GM19035 (cell line): ENCODE measurements at regions not wholly inside any gene's neighbourhood (a gene's known extent, or its start where the extent isn't known, plus 50 kb on each side); places are given as distances from the start of the nearest gene placed in this dataset.
A peak's percentile ranks its signal among the peaks of the same experiment; 100 is the strongest.
"Not testable (repeated sequence)": the region's sequence is repeated elsewhere in the genome, so short reads cannot be mapped to it uniquely, and the experiment has no call there.

Experiments used
- ATAC-seq: cut with Tn5 transposase; IDR thresholded peaks from one replicate; pipeline ENCODE4 v1.9.1; 2021; ENCODE audit not compliant: unreplicated experiment

DNA sequence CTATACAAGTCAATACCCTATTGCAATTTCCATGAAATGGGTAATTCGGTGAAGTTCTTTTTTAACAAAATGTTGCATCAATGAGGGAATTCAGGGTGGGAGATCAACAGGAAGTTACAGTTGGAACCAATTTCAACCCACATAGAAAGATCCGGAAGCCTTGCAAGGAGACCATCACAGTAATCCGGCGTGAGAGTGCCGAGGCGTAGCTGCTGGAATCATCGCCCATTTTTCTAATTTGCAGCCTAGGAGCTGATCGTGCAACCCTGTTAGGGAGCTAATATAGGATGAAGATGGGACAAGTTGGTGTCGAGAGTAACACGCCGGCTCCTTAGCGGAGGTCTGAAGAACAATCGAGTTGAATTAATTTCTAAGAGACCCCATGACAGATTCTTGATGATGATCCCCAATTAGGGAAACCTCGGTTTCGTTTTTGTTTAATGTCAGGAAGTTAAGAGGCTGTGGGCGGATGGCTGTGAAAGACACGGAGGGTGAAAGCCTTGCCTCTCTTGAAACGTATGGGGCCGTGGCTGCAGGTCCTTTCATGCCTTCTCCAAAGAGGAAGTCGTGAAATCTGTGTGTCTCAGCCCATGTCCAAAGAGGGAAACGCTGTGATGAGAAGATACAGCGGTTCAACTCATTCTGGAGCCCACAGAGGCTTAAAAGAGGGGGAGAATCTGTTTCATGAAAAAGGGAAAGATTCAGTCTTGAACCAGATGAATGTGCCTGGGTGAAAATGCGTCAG is 51.2 kb upstream of the CARD11 start:
- peak; percentile 68 for ATAC-seq

DNA sequence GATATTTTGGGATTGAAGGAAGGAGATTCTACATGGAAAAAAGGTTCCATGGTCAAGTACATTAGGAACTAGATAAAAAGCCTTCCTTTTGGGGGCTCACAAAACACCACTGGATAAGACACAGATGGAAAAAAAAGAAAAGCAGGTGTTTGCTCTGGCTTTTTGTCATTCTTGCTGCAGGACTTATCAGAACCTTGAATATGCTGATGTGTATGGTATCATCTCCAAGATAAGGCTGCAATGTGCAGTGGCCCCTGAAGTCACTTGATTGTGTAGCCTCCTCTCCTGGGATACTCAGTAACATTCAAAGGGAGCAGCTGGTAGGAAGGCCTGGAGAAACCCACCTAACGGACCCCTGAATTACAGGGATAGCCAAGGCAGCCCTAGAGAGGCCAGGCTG is 54.1 kb upstream of the CARD11 start:
- no peak for ATAC-seq

DNA sequence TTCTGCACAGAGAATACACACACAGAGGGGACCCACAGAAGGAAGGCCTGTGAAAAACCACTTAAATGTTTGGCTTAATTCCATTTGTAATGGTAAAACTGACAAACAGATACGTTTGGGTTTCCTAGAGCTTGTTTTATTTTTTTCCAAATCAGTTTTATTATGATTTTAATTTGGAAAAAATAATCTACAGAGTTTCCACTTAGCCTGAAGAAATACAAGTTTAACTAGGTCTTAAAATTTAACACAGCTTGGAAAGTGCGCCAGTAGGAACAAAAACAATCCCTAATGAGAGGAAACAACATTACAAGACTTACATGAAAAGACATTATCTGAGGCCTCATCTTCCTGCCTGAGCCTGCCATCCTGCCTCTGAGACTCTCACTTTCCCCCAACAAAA is 58.5 kb upstream of the CARD11 start:
- no peak for ATAC-seq

DNA sequence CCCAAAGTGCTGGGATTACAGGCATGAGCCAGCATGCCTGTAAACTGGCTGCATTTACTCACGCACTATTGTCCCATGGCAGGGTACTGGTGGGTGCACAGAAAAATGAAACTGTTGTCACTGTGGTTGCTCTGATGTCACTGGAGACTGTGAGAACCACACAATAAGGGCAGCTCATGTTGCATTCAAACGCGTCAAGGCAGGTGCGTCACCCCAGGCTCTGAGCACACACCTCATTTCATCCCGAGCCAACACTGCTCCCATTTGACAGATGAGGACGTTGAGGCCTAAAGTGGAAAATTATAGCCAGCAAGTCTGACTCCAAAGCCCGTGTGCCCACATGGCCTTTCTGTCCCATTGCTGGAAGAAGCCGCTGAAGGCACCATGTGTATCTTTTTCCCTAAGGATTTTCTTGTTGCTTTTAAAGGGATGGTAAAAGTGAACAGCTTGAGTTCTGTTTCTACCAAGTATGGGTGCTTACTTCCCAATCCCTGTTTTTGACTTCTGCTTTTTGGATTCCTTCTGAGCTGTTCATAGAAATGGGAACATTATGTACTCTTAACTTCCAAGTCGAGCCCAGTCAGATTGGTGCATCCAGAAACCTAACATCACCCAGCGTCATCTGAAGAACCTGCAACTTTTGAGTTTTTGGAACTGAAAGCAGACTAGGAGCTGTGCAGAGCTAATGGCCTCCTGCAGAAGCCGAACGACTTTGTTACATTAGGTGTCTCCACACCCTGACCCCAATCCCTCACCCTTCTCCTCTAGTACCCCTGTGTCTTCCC is 60.1 kb upstream of the CARD11 start:
- ATAC-seq: no peak

DNA sequence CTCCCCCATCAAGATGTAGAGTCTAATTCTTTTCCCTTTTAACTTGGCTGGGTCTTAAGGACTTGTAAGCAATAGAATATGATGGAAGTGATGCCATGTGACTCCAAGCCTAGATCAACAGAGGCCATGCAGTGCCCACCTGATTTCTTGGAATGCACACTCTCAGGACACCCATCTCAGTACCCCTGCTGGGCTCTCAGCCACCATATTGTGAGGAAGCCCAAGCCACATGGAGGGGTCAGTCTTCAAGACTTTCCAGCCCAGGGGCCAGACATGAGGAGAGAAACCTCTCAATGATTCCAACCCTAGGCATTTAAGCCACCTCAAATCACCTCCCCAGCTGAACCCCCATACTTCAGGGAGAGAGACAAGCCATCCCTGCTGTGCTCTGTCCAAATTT is 62.2 kb upstream of the CARD11 start:
- ATAC-seq: no peak

DNA sequence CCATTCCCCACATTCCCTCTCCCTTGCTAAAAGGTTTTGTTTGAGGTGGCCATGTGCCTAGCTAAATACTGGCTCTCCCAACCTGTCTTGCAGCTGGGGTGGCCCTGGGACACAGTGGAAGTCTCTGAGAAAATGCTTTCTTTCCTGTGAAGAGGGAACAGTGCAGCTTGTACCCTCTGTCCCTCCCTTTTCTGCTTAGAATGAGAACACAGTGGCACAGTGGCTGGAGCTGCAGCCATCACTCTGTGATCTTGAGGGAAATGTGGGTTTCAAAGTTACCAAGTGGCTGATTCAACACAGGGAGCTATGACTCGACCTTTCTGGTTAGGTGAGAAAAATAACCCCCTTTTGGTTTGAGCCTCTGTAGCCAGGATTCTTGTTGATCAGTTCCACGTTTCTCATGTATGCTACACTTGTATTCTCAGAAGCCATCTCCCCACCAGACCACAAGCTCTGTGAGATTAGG is 62.7 kb upstream of the CARD11 start:
- ATAC-seq: no peak

DNA sequence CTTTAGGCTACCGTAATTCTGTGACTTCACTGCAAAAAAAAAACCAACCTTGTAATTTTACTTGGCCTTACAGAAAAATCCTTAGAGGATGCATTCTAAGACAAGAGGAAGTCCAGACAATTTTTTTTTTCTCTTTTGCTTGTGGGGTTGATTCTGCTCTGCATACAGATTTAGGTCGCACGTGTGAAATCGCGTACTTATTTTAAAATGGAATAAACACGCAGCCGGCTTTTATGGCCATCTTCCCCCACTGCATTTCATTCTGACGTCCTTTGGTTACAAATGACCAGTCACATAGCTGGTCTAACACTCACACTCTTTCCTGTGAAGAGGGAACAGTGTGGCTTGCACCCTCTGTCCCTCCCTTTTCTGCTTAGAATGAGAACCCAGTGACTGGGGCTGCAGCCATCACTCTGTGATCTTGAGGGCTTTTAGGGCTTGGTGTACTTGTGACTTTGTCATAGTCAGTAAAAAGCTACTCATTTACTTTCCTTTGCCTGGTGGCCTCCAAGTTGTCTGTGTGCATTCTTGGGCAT is 63.6 kb upstream of the CARD11 start:
- ATAC-seq: no peak

DNA sequence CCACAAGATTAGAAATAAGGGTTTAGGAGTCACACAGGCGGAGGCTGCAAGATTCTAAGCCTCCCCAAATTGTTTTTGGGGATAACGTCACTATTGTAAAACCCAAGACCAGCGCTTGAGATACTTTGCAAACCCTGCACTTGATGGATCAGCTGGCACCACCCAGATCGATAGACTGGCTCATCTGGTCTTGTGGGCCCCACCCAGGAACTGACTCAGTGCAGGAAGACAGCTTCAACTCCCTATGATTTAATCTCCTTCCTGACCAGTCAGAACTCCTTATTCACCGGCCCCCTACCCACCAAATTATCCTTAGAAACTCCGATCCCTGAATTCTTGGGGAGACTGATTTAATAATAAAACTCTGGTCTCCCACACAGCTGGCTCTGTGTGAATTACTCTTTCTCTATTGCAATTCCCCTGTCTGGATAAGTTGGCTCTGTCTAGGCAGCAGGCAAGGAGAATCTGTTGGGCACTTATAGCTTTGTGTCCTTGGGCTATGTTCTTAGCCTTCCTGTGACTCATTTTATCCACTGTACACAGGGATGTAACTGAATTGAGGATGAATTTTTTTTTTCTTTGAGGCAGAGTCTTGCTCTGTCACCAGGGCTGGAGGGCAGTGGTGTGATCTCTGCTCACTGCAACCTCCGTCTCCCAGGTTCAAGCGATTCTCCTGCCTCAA is 64.4 kb upstream of the CARD11 start:
- no peak for ATAC-seq

DNA sequence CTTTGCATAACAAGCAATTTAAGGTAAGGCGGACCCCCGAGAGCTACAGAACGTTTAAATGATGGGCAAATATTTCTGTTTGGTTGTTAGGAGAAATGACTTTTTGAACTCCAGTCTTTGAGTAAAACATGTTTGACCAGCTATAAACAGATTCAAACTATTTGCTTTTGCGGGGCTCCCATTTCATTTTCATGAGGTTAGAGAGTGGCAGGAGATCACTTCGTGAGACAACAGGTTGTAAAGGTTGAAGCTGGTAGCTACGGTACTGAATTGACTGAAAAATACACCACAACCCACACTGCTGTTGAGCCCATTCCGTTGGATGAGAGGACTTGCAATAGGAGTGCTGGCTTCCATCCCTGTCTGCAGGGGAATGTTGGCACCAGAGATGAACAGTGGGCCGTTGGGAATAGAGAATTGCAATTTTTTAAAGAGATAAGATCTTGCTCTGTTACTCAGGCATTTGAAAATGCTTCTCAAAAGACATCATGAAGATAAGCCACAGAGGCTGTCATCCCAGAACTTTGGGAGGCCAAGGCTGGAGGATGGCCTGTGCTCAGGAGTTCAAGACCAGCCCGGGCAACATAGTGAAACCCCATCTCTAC is 65.7 kb upstream of the CARD11 start:
- ATAC-seq: no peak

DNA sequence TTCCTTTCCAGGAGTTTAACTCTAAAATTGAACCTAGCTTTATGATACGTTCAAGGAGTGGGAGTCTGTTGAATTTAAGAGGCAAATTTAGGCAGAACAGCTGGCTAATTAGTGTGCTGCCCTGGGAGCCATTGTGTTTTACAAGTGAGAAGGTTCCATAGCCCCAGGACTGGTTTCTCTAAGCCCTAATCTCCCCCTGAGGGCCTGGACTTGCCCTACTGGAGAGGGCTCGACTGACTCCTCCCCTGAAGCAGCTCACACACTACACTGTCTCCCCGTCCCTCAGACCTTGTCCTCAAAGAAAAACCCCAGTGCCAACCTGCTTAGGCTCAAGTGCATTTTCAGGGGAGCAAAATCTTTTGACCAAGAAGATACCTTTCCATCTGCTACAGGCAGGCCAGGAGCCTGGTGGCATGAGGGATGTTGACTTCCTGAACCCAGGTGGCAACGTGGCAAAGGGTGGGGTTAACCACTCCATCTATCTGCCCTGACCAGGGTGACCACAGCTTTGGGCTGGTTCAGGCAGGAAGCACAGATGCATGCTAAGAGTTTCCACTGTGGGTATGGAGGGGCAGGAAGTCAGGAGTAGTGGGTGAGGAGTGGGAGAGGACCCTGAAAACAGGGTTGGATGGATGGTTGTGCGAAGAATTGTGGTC is 68.9 kb upstream of the CARD11 start:
- ATAC-seq: no peak

DNA sequence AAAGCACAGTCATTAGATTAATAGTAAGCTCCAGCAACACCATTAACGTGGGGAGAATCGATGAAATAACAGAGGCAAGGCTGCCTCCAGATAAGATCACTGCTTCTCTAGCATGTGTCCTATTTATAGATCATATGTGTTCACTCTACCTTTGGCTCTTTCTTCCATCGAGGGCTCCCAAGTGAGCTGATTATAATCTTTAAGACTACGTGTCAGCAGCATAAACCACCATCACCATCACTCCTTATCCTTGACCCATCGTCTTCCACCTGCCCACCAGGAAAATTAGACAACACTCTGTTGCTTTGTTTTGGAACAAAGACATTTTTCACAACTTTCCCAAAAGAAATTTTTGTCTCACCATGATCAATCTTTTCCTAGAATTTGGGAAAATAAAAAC is 71.2 kb upstream of the CARD11 start:
- no peak for ATAC-seq

DNA sequence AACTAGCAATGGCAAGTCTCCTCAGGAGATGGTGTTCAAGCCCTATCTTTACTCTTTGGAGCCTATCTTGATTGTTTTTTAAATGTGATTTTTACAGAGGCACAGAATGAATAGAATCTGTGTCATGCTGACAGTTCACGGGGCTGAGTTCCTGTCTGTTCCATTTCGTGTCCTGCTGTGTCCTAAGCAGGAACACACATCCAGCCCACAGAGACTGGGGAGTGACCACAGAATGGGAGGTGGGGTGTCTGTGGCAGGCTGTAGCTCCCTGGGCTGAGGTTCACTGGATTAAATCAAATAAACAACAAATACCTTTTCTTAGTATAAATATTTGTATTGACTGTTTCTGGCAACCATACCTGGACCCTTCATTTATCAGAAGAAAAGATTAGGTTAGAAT is 73.4 kb upstream of the CARD11 start:
- ATAC-seq: no peak

DNA sequence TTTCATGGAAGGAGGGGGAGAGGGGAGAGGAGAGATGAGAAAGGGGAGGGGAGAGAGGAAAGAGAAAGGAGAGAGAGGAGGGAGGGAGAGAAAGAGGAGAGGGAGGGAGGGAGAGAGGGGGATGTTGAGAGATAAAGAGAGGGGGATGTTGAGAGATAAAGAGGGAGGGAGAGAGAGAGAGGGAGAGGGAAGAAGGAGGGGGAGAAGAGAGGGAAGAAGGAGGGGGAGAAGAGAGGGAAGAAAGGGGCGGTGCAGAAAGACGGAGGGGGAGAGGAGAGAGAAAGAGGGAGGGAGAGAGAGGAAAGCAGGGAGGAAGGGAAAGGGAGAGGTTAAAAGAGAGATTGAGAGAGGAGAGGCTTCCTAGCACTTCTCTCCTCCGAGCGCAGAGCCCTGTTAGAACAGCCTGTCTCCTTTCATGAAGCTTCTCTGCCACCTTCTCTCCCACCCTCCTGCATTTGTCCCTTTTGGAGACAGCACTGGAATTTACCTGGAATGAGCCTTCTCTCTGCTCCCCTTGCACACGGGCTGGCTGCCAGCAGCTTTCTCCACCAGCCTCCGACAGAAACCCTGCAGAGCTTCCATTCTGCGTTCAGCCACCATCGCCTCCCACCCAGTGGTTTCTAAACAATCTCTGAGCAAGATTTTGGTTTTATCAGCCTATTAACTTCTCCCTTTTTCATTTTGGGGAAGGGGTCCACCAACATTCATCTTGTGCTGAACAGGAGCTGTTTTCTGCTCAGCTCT is 74.0 kb upstream of the CARD11 start:
- ATAC-seq: no peak

DNA sequence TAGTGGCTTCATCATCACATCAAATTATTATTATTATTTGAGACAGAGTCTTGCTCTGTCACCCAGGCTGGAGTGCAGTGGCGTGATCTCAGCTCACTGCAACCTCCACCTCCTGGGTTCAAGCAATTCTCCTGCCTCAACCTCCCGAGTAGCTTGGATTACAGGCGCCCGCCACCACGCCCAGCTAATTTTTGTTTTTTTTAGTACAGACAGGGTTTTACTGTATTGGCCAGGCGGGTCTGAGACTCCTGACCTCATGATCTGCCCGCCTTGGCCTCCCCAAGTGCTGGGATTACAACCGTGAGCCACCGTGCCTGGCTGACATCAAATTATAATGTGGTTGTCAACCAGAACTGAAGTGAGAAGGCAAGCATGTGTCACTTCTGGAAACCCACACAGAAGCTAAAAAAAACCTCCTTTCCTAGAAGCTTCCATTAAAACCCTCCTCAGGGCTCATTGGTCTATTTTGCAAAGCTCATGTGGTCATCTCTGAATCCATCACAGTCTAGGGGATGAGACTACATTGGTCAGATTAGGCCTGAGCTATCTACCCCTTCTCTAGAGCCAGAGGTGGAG is 75.8 kb upstream of the CARD11 start:
- ATAC-seq: not testable (repeated sequence)

DNA sequence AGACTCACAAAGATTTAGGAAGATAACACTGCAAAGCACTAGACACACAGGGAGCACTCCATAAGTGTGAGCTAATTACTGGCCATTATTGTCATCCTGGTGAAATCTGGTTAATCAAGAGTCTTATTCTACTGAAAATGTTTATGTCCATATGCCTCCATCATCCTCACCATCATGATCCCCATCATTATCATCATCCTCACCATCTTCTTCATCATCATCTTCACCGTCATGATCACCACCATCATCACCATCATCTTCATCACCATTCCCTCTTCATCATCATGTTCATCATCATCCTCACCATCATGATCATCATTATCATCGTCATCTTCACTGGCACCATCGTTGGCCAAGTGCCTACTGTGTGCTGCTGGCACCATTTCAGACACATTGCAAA is 76.3 kb upstream of the CARD11 start:
- ATAC-seq: no peak

DNA sequence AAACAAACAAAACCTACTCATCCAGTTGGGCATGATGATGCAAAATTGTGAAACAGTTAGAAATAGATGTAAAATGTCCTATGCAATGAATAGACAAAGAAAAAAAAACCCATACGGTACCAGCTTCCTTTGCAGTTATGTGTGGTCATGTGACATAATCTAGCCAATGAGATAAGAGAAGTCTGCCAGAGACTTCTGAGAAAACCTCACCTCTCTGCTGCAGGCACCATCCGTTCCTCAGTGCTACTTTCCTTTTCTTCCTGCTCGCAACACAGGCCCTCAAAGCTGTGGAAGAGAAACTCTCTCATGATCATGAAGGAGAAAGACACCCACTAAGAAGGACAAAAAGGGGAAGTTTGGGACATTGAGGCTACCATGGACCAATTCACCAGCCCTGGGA is 76.8 kb upstream of the CARD11 start:
- no peak for ATAC-seq

DNA sequence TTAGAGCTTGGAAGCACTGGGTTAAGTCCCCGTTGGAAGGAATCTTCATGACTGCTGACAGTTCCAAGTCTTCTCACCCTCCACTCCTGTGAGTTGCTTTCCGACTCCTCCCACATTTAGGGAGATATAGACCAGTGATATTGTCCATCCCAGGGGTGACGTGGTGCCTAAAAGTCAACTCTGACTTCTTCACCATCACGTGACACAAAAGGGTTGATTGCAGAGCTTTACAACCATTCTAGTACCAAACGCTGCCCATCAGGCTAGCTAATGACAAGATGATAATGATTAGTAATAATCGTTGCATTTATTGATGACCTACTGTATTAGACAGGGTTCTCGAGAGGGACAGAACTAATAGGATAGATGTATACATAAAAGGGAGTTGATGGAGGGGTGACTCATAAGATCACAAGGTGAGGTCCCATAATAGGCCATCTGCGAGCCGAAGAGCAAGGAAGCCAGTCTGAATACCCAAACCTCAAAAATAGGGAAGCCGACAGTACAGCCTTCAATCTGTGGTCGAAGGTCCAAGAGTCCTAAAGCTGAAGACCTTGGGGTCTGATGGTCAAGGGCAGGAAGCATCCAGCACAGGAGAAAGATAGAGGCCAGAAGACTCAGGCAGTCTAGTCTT is 85.3 kb upstream of the CARD11 start:
- no peak for ATAC-seq

DNA sequence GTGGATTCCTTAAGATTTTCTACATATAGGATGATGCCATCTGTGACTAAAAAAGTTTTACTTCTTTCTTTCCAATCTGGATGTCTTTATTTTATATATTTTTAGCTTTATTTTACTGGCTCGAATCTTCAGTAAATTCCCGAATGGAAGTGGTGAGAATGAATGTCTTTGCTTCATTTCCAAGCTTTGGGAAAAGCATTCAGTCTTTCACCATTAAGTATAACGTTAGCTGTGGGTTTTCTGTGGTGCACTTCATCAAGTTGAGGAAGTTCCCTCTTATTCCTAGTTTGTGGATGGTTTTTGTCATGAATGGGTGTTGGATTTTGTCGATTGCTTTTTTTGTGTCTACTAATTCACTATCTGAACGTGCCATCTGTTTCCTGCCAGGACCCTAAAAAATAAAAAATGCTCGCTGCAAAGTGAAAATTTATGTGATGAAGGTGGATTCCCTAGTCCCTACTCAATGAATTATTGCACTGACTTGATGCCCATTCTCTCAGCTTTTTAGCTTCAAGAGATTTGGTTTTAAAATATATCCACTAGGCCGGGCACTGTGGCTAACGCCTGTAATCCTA is 90.2 kb upstream of the CARD11 start:
- no peak for ATAC-seq

DNA sequence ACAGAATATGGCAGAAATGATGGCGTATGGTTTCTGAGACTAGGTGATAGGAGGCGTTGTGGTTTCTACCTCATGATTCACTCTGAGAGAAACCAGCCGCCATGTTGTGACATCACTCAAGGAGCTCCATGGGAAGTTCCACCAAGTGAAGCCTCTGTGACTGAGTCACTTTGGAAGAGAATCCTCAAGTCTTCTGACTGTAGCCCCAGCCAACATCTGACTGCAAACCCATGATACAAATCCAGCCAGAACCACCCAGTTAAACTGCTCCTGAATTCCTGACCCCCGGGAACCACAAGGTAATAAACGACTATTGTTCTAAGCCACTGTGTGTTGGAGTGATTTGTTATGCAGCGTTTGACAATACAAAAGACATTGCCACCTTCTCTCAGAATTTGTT is 91.1 kb upstream of the CARD11 start:
- ATAC-seq: no peak
